PC-3 (cell line): ENCODE measurements at regions not wholly inside any gene's neighbourhood (a gene's known extent, or its start where the extent isn't known, plus 50 kb on each side); places are given as distances from the start of the nearest gene placed in this dataset.

Experiments used
- ATAC-seq: fragments of 200-7000 bp; cut with Tn5 transposase; 2 replicates; pipeline ENCODE4 v1.9.1; 2020; ENCODE audit warnings: mild to moderate bottlenecking, moderate library complexity
- BruUV-seq: library from RNA; stranded (reverse); fragments of 400-500 nt; replicated peaks from 2 replicates; lab custom pipeline; 2021; lab: Mats Ljungman, UMichigan
- CTCF ChIA-PET: fragments of 300-600 bp; sonication (Branson Sonifier 250); formaldehyde crosslinking; loops from one replicate; lab custom pipeline; 2022; ENCODE audit warnings: antibody characterized with exemption; lab: Charles Lee
- POLR2A ChIA-PET: fragments of 300-600 bp; sonication (Branson Sonifier 250); formaldehyde crosslinking; loops from one replicate; lab custom pipeline; 2022; ENCODE audit warnings: antibody characterized with exemption; ENCODE audit not compliant: unreplicated experiment; lab: Charles Lee
- DNase-seq: peaks from one replicate; pipeline ENCODE4 v3.0.0-alpha.2; 2015
- H2AFZ ChIP-seq: fragments of 300-600 bp; sonication (generic); 2 replicates; pipeline ENCODE4 v1.6.0; 2016; ENCODE audit warnings: antibody characterized with exemption, low read length
- H3F3A ChIP-seq: fragments of 300-600 bp; sonication (generic); one replicate; pipeline ENCODE4 v1.6.0; 2017; ENCODE audit warnings: antibody characterized with exemption, low read length, control low read depth, mild to moderate bottlenecking; ENCODE audit not compliant: unreplicated experiment
- H3K27ac ChIP-seq: fragments of 300-600 bp; sonication (generic); 2 replicates; pipeline ENCODE4 v1.5.1; 2016; ENCODE audit warnings: mild to moderate bottlenecking, low read length
- H3K27me3 ChIP-seq: fragments of 300-600 bp; sonication (generic); 2 replicates; pipeline ENCODE4 v1.6.1; 2016; ENCODE audit warnings: low read length, mixed read lengths
- H3K36me3 ChIP-seq: fragments of 300-600 bp; sonication (generic); 2 replicates; pipeline ENCODE4 v1.6.1; 2016; ENCODE audit warnings: low read depth, mixed run types, low read length, mixed read lengths
- H3K4me1 ChIP-seq: fragments of 300-600 bp; sonication (generic); 2 replicates; pipeline ENCODE4 v1.5.1; 2016; ENCODE audit warnings: low read length; ENCODE audit not compliant: insufficient read depth
- H3K4me2 ChIP-seq: fragments of 300-600 bp; sonication (generic); 2 replicates; pipeline ENCODE4 v1.6.0; 2016; ENCODE audit warnings: low read length
- H3K4me3 ChIP-seq: fragments of 300-600 bp; sonication (generic); 2 replicates; pipeline ENCODE4 v1.5.1; 2016; ENCODE audit warnings: mild to moderate bottlenecking, low read length, mixed read lengths
- H3K79me2 ChIP-seq: fragments of 300-600 bp; sonication (generic); 2 replicates; pipeline ENCODE4 v1.6.1; 2017; ENCODE audit warnings: low read length, mixed read lengths
- H3K9ac ChIP-seq: fragments of 300-600 bp; sonication (generic); 2 replicates; pipeline ENCODE4 v1.6.0; 2016; ENCODE audit warnings: mild to moderate bottlenecking, low read length
- H3K9me2 ChIP-seq: fragments of 300-600 bp; sonication (generic); replicated peaks from 2 replicates; pipeline ENCODE4 v1.6.1; 2016; ENCODE audit warnings: mixed run types, low read length, mixed read lengths
- H3K9me3 ChIP-seq: fragments of 300-600 bp; sonication (generic); 2 replicates; pipeline ENCODE4 v1.6.1; 2016; ENCODE audit warnings: low read length, mixed read lengths
- H4K20me1 ChIP-seq: fragments of 300-600 bp; sonication (generic); 2 replicates; pipeline ENCODE4 v1.6.1; 2016; ENCODE audit warnings: low read length, mixed read lengths
- EZH2 ChIP-seq: fragments of 300-600 bp; sonication (generic); IDR thresholded peaks from one replicate; pipeline ENCODE4 v1.6.1; 2017; ENCODE audit warnings: antibody characterized with exemption, mild to moderate bottlenecking, low read length; ENCODE audit not compliant: unreplicated experiment
- EZH2phosphoT487 ChIP-seq: fragments of 300-600 bp; sonication (generic); IDR thresholded peaks from 2 replicates; pipeline ENCODE4 v1.6.1; 2018; ENCODE audit warnings: mild to moderate bottlenecking, antibody characterized with exemption, low read length, borderline replicate concordance
- intact Hi-C: fragments of 100-400 bp; cut with micrococcal nuclease; formaldehyde crosslinking; loops from 2 replicates; pipeline ENCODE4 v1.9.0; 2023
- TF ChIP-seq, protein P1 (sequence below): fragments of 300-600 bp; sonication (generic); conservative IDR thresholded peaks from 2 replicates; pipeline ENCODE4 v1.5.1; 2017; ENCODE audit warnings: antibody characterized with exemption, low read depth, mild to moderate bottlenecking, low read length

GRCh38 chr1:193590102-193590501, 403.7 kb upstream of the B3GALT2 start:
- Histone ChIP-seq H3K27me3 (no peaks in the 10 kb centered on the region), H3K9me2 (no peaks in the 10 kb centered on the region), H4K20me1 (no peaks in the 10 kb centered on the region), H3K9me3 (no peaks in the 10 kb centered on the region), H3K9ac (no peak overlapping the region), H3K27ac (no peak overlapping the region), H3F3A (no peaks in the 10 kb centered on the region), H2AFZ (no peak overlapping the region), H3K79me2 (no peaks in the 10 kb centered on the region), H3K4me3 (no peak overlapping the region), H3K36me3 (no peaks in the 10 kb centered on the region), H3K4me2 (no peak overlapping the region), H3K4me1 (no peaks in the 10 kb centered on the region)
- intact Hi-C loops, result no loop called here
- TF ChIP-seq EZH2, result no peak
- TF ChIP-seq, protein P1, sequence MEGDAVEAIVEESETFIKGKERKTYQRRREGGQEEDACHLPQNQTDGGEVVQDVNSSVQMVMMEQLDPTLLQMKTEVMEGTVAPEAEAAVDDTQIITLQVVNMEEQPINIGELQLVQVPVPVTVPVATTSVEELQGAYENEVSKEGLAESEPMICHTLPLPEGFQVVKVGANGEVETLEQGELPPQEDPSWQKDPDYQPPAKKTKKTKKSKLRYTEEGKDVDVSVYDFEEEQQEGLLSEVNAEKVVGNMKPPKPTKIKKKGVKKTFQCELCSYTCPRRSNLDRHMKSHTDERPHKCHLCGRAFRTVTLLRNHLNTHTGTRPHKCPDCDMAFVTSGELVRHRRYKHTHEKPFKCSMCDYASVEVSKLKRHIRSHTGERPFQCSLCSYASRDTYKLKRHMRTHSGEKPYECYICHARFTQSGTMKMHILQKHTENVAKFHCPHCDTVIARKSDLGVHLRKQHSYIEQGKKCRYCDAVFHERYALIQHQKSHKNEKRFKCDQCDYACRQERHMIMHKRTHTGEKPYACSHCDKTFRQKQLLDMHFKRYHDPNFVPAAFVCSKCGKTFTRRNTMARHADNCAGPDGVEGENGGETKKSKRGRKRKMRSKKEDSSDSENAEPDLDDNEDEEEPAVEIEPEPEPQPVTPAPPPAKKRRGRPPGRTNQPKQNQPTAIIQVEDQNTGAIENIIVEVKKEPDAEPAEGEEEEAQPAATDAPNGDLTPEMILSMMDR, result no peak
- POLR2A ChIA-PET, result no interaction called here
- no TSS peak for BruUV-seq
- ATAC-seq (no peak), DNase-seq (no peak)
- CTCF ChIA-PET, result no interaction called here

DNA sequence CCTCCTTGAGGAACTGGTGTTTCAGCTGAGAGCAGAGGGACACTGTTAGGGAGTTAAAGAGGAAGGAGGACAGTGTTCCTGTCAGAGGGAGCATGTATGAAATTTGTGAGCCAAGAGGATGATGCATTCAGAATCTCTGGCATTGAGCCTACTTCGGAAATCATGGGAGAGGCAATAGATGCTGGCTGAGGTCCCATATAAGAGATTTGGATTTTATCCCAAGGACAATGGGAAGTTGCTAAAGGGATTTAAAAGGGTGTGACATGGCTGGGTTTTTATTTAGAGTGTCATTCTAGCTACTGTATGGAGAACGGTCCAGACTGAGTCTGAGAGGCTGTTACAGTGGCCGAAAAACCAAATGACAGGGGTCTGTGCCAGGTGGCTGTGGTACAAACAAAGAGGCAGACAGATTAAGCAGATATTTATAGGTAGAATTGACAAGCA, 403.2 kb upstream of the B3GALT2 start:
- Histone ChIP-seq H3K27ac (no peak overlapping the region), H4K20me1 (no peaks in the 10 kb centered on the region), H3K9me2 (no peaks in the 10 kb centered on the region), H3F3A (no peaks in the 10 kb centered on the region), H3K9me3 (no peaks in the 10 kb centered on the region), H3K9ac (no peak overlapping the region), H3K79me2 (no peaks in the 10 kb centered on the region), H3K36me3 (no peaks in the 10 kb centered on the region), H3K4me3 (no peak overlapping the region), H2AFZ (no peak overlapping the region), H3K4me1 (no peaks in the 10 kb centered on the region), H3K4me2 (no peak overlapping the region), H3K27me3 (no peaks in the 10 kb centered on the region)
- ATAC-seq, result peak; percentile 45
- DNase-seq, result peak; percentile 43
- ChIA-PET POLR2A (no interaction called here), CTCF (no interaction called here)
- intact Hi-C loops, result no loop called here
- BruUV-seq, result no TSS peak
- TF ChIP-seq, protein P1, result no peak
- no peak for TF ChIP-seq EZH2
- no peak for TF ChIP-seq EZH2phosphoT487

GRCh38 chr1:193588311-193589082, 402.1 kb upstream of the B3GALT2 start:
- TF ChIP-seq, protein P1, result no peak
- TF ChIP-seq EZH2phosphoT487 (no peak), EZH2 (no peak)
- DNase-seq (no peak), ATAC-seq (no peak)
- Histone ChIP-seq H4K20me1 (no peaks in the 10 kb centered on the region), H3K4me1 (no peaks in the 10 kb centered on the region), H2AFZ (no peak overlapping the region), H3K4me2 (no peak overlapping the region), H3K27me3 (no peaks in the 10 kb centered on the region), H3K27ac (no peak overlapping the region), H3K4me3 (no peak overlapping the region), H3K36me3 (no peaks in the 10 kb centered on the region), H3K9me2 (no peaks in the 10 kb centered on the region), H3K9ac (no peak overlapping the region), H3F3A (no peaks in the 10 kb centered on the region), H3K79me2 (no peaks in the 10 kb centered on the region), H3K9me3 (no peaks in the 10 kb centered on the region)
- intact Hi-C loops, result no loop called here
- CTCF ChIA-PET, result no interaction called here
- POLR2A ChIA-PET, result no interaction called here
- no TSS peak for BruUV-seq
